Umbilical cord (tissue), 1 donor: ENCODE measurements at regions not wholly inside any gene's neighbourhood (a gene's known extent, or its start where the extent isn't known, plus 50 kb on each side); places are given as distances from the start of the nearest gene placed in this dataset.

Experiments used
- DNase-seq: peaks from one replicate; pipeline ENCODE4 v3.0.0-alpha.2; 2015; ENCODE audit warnings: low spot score

GRCh38 chr2:122858075-122858702 lies 1102.7 kb downstream of the TSN start:
- DNase-seq, result no peak

GRCh38 chr2:122858813-122859212 lies 1103.4 kb downstream of the TSN start:
- DNase-seq, result no peak

GRCh38 chr2:122859260-122859659 lies 1103.8 kb downstream of the TSN start:
- no peak for DNase-seq

- DNase-seq, result no peak
These were observed 1108.1 kb downstream of the TSN start for GRCh38 chr2:122863532-122863931.

- DNase-seq, result no peak
These were observed 1109.3 kb downstream of the TSN start for GRCh38 chr2:122864728-122865127.

- no peak for DNase-seq
These were observed 1110.6 kb downstream of the TSN start for GRCh38 chr2:122866095-122866494.

GRCh38 chr2:122867941-122868340 lies 1112.5 kb downstream of the TSN start:
- no peak for DNase-seq

- no peak for DNase-seq
These were observed 1113.3 kb downstream of the TSN start for GRCh38 chr2:122868646-122869275.

- no peak for DNase-seq
These were observed 1118.5 kb downstream of the TSN start for GRCh38 chr2:122873951-122874350.

- no peak for DNase-seq
These were observed 1119.8 kb downstream of the TSN start for GRCh38 chr2:122875091-122875865.

- no peak for DNase-seq
These were observed 1128.4 kb downstream of the TSN start for GRCh38 chr2:122883849-122884248.

GRCh38 chr2:122884889-122885288 lies 1129.4 kb downstream of the TSN start:
- DNase-seq, result no peak

GRCh38 chr2:122885436-122885835 lies 1130.0 kb downstream of the TSN start:
- no peak for DNase-seq

- peak; percentile 3 for DNase-seq
These were observed 1131.2 kb downstream of the TSN start for GRCh38 chr2:122886479-122887145.

- no peak for DNase-seq
These were observed 1125.5 kb upstream of the CNTNAP5 start for GRCh38 chr2:122899614-122900013.

- no peak for DNase-seq
These were observed 1119.7 kb upstream of the CNTNAP5 start for GRCh38 chr2:122905431-122905830.

- DNase-seq, result no peak
These were observed 1116.9 kb upstream of the CNTNAP5 start for GRCh38 chr2:122908159-122908558.

GRCh38 chr2:122927197-122927596 lies 1097.9 kb upstream of the CNTNAP5 start:
- no peak for DNase-seq

- no peak for DNase-seq
These were observed 1097.2 kb upstream of the CNTNAP5 start for GRCh38 chr2:122927710-122928557.

- DNase-seq, result no peak
These were observed 1095.7 kb upstream of the CNTNAP5 start for GRCh38 chr2:122929347-122929746.

- DNase-seq, result no peak
These were observed 1089.6 kb upstream of the CNTNAP5 start for GRCh38 chr2:122935506-122935905.
